Lung microvascular endothelial cell (primary cell): ENCODE measurements at regions not wholly inside any gene's neighbourhood (a gene's known extent, or its start where the extent isn't known, plus 50 kb on each side); places are given as distances from the start of the nearest gene placed in this dataset.
"Not testable (repeated sequence)": the region's sequence is repeated elsewhere in the genome, so short reads cannot be mapped to it uniquely, and the experiment has no call there.

Experiments used
- DNase-seq, 2 donors: peaks; one replicate each; pipeline versions ENCODE4 v3.0.0 to v3.0.0-alpha.2; 2010; ENCODE audit warnings: low read depth in 2 of 2

DNA sequence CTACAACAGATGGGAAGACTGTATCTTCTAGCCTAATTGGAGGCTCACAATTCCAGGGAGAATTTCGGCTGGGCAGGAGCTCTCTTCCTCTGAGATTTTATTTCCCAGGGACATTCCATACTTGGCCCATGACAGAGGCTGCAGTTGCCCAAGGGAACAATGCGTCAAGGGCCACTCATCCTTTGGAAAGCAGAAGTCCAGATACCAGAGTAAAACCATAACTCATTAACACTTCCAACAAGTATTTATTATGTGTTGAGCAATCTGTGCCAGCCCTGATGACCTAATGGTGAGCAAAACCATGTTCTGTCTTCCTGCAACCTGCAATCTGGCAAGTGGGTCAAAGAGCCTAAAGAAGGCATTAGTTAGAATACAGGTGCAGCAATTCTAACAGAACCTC is 191.2 kb upstream of the IRF2BP2 start:
- DNase-seq: not testable (repeated sequence)

DNA sequence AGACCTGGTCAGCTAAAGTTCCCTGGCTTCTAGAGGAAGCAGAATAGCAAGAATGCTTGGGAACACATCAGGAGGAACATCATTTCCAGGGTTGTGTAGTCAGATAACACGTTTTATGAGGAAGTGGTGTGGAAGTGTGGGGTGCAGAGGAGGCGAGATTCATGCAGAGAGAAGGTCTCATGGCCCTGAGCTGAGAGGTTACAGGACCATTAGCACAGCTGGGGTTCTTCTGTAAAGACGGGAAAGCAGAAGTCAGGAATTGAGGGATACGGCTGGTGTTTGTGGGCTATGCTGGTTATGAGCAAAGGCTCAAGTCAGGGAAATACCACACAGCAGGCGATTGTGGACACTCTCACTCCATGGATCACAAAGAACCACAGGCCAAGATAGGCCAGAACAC is 190.6 kb upstream of the IRF2BP2 start:
- not testable (repeated sequence) for DNase-seq

DNA sequence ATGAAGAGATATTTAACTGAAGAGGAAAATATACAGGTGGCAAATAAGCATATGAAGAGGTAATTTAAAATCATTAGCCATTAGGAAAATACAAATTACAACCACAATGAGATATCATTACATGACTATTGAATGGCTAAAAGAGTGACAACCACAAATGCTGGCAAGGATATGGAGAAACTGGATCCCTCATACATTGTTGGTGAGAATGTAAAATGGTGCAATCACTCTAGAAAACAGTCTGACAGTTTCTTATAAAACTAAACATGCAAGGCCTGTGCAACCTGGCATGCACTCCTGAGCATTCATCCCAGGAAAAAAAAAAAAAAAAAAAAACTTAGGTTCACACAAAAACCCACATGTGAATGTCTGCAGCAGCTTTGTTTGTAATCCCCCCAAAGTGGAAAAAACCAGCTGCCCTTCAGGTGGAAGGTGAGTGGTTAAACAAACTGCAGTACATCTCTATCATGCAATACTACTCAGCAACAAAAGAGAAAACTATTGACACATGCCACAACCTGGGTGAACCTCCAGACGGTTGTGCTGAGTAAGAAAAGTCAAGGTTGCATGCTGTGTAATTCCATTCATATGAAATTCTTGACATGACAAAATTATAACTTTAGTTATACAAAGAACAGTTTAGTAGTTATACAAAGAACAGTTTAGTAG is 189.2 kb upstream of the IRF2BP2 start:
- not testable (repeated sequence) for DNase-seq

DNA sequence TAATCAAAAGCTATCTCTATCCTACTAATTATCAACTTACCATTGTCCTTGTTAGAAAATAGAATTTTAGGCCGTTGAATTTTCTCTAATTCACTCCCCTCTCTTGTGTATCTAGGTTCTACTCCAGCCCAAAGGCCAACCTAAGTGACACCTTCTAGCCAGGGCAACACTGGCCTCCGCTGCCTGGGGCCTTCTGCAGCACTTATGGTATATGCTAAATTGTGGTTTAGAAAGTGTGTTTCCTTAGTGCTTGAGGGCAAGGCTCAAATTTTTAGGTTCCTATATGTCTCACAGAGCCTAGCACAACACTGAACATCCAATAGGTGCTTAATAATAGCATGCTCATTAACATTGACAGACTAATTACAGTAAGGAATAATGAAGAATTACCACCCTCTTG is 187.2 kb upstream of the IRF2BP2 start:
- DNase-seq: not testable (repeated sequence)

DNA sequence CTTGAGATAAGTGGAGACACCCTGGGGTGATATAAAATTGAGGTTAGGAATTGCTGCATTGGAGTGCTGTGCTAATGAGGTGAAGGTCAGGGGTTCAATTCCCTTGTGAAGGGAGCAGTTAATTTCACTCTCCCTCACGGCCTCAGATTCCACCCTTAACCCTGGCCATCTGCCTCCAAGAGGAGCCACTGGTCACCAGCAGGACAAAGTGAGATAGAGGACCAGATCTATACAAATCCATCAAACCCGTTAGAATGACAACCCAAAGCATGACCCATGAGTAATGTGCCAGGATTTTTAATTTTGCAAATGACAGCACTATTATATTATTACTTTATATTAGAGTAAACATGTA is 186.4 kb upstream of the IRF2BP2 start:
- DNase-seq: not testable (repeated sequence)

DNA sequence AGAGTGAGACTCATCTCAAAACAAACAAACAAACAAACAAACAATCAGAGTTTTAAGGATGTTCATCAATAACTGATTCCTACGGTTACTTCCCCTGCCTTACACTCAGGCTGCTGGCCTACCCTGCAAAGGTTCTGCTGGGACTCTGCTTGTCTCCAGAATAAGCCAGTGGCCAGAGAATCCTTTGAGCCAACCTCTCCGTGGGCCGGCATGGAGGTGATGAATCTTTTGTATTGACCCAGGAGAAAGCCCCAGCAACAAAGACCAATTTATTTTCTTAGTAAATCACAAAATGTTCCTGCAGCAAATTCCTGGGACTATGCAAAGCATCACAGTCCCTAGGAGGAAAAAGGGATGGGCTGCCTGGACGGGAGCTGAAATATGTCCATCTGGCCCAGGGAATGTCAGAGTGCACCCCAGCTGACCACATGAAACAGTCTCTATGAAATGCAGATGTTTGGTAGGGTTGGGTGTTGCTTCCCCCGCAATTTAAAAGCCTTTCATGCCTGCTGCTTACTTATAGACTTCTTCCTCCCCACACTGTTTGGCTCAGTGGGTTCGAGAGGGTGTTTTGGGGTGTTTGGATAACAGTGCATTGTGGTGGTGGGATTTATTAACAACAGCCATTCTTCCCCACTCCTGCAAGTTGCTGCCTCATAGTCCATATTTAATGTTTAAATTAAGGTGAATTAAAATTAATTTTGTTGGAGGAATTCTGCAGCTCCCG is 185.9 kb upstream of the IRF2BP2 start:
- DNase-seq: not testable (repeated sequence)

DNA sequence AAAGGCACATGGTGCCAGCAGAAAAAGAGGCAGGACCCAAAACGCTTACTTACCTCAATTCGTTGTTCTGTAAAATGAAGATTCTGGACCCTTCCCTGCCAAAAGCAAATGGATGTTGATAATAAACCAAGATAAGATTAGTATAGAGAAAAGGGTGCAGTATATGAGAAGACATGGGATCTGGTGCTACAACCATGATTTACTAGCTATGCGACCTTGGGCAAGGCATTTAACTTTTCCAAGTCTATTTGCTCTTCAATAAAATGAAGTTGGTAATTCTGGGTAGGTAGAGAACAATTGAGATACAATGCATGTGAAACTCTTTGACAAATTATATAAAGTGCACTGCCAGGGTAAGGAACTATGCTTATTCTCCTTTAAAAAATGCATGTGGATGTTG is 185.0 kb upstream of the IRF2BP2 start:
- DNase-seq: not testable (repeated sequence)

DNA sequence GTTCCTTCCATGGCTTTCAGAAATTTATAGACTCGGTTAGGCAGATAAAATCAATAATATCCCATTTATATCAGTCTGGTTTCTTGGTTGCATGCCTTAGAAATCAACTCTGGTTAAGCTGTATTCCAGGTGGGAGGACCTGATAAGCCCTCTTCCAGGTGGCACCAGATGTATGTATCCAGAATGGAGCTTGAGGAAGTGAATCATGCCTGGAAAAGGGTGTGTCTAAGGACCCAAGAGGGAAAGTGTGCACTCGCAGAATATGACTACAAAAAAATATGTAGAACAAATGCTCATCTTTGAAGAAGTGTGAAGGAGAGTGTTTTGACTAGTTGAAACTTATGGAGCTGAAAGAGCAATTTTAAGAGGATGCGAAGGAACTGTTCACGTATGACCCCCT is 184.5 kb upstream of the IRF2BP2 start:
- DNase-seq: not testable (repeated sequence)

DNA sequence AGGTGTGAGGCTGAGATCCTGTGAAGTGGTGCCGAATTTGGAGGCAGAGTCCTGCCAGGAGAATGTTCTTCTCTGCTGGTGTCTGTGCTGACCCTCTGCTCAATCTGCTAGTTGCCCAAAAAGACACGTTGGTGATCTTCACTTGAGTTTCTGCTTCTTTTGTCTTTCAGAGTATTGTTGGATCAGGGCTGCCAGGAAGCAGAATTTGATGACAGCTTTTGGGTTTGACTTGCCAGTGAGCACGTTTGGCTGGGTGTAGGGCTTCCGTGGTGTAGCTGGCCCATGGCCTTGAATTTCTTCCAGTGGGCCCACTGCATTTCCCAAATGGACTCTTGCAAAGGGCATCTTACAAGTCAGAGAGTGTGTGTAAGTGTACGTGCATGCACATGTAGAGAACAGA is 183.9 kb upstream of the IRF2BP2 start:
- not testable (repeated sequence) for DNase-seq

DNA sequence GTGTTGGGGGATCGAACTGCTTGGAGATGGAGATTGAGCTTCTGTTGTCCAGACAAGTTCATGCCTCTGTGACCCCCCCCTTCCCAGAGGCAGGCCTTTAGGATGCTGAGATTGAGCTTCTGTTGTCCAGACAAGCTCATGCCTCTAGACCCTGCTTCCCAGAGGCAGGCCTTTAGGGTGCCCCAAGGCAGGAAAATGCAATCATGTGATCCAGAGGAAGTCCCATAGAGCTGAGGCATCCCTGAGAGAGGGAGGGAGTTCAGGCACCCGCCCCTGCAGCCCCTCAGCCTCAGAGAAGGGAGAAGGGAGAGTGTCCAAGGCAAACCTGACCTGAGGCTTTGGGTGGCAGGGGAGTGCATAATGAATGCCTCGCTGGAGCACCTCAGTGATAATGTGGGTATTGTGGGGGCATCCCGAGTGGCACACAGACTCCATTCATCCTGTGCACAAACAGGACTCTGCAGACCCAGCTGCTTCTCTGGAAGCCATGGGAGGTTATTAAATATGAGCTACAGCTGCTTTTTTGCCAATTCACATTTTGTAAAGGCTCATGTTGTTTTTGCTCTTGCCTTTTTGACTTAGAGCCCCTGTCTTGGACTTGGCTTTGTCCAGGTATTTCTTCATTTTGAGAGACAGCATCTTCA is 182.4 kb upstream of the IRF2BP2 start:
- DNase-seq: not testable (repeated sequence)

DNA sequence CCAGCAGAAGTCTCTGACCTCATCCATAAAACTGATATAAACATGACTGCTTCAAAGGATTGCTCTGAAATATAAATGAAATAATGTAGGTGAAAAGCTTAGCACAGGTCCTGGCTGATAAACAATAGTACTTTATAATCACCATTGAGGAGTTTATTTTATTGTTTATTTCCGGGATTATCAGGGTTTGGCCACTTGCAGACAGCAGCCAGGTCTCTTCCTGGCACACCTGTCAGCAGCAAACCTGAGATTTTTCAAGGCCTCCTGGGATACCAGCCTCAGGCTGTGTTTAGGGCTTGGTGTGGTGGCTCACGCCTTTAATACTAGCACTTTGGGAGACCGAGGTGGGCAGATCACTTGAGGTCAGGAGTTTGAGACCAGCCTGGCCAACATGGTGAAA is 181.6 kb upstream of the IRF2BP2 start:
- not testable (repeated sequence) for DNase-seq

DNA sequence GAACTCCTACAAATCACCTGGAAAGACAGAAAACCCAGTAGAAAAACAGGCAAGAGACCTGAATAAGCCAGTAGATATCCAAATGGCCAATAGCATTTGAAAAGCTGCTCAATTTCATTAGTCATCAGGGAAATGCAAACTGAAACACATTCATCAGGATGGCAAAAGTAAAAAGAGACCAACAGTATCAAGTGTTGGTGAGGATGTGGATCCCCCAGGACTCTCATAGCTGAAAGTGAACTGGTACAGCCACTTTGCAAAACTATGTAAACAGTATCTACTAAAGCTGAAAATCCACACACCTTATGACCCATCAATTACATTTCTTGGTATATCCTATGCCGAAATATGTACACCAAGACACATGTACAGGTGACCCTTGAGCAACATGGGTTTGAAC is 180.4 kb upstream of the IRF2BP2 start:
- not testable (repeated sequence) for DNase-seq

DNA sequence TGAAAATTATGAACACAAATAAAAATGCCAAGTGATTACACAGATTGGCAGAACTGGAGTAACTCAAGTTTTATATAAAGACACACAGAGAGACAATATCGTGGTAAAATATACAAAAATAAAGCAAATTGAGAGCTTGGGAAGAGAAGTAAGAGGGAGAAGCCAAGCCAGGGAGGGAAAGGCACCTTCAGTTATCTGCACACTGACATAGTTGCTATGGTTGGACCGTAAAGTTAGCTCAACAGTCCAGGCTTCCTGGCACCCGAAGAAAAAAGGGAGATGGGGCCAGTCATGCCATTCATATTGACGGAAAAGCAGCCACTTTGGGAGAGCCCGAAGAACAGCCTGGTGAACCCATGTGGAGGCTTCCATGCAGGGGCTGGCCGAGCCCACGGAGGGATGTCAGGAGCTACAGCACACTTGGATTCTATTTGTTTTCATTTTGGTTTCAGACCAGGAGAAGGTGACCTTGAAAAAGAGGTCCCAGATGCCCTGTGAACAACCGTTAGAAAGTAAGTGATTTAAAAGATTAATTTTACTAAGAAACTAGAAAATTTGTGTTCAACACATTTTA is 177.1 kb upstream of the IRF2BP2 start:
- not testable (repeated sequence) for DNase-seq

DNA sequence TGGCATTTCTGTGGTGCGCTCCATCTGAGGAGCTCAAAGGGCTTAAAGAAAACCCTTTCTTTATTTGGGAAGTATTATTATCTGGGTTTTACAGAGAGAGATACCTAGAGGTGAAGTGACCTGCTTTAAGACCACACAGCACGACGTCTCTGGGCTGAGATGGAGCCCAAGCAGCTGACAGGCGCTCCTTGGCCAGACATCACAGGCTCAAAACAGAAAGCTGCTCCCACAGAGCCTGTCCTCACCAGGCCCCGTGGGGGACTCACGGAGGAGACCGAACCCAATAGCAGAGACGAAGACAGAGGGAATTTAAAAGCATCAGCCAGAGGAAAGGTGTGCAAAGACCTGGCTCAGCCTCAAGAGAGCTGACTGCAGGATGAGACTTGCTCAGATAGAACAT is 175.9 kb upstream of the IRF2BP2 start:
- not testable (repeated sequence) for DNase-seq

DNA sequence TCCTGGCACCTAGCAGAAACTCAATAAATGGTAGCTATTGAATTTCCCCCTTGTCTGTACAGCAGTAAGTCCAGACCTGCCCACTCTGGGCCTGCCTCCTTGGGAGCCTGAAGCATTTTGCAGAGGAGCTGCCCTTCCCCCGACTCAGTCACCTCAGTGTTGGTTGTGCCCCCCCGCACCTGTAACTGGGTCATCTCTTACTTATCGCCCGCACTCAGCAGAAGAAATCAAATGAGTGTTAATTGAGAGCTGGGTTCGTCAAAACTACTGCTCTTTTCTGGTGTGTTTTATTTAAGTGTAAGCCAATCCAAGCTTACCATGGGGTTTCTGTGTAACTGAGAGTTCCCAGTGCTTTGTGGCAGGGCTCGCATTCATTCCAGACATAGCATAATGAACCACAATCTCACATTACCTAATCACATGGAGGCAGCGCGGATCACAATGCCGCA is 175.5 kb upstream of the IRF2BP2 start:
- not testable (repeated sequence) for DNase-seq

DNA sequence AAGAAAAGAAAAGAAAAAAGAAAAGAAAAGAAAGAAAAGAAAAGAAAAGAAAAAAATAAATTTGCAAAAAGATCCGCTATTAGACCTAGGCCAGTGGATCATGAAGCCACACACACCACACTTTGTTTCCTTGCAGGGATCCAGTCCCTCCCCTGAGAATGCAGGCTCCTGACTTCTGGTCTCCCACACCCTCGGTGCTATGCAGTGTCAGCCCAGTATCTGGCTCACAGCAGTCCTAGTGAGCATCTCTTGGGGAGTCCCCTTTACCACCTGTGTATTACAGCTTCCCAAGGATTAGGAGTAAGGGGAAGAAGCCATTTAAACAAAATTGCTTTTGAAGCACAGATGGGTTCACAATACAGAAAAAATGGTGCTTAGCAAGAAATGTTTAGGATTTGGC is 174.1 kb upstream of the IRF2BP2 start:
- DNase-seq: not testable (repeated sequence)

DNA sequence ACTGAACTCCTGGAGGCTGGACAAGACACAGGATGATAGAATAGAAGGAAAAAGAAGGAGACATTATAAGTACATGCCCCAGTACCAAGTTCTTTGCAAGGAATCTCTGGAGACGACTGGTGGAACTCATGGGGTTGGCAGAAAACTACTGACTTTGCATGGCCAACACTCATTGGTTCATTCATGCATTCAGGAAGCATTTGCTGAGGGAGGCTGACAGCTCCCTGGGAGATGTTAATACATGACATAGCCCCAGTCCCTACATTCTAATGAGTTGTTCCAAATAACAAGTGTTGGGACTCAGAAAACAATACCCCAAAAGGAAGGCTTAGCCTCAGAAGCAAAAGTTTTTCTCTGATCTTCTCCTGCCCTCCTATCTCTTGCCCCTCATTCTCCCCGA is 172.8 kb upstream of the IRF2BP2 start:
- DNase-seq: no peak

DNA sequence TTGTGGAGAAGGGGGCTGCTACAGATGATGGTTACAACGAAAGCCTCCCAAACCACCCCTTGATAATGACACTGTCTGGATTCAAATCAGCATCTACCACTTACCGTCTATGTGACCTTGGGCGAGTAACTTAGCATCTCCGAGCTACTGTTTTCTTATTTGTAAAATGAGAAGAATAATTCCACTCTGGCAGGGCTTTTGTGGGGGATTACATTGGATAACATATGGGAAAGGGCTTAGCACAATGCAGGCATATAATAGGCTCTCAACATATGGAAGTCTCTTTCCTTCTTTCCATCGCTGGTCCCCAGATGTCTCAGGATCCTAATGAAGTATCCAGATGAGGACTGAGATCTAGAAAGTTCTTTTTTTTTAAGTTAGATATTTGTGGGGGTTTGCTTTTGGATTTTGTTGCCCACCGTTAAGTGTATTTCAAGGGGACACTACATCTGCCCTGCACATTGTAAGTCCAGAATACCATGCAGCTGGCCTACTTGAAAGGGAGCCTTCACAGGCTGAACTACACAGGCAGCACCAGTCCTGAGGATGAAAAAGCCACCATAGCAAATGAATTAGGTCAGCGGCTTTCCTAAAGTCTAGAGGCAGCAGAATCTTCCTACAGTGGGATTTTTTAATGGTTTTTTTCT is 172.2 kb upstream of the IRF2BP2 start:
- DNase-seq: no peak

DNA sequence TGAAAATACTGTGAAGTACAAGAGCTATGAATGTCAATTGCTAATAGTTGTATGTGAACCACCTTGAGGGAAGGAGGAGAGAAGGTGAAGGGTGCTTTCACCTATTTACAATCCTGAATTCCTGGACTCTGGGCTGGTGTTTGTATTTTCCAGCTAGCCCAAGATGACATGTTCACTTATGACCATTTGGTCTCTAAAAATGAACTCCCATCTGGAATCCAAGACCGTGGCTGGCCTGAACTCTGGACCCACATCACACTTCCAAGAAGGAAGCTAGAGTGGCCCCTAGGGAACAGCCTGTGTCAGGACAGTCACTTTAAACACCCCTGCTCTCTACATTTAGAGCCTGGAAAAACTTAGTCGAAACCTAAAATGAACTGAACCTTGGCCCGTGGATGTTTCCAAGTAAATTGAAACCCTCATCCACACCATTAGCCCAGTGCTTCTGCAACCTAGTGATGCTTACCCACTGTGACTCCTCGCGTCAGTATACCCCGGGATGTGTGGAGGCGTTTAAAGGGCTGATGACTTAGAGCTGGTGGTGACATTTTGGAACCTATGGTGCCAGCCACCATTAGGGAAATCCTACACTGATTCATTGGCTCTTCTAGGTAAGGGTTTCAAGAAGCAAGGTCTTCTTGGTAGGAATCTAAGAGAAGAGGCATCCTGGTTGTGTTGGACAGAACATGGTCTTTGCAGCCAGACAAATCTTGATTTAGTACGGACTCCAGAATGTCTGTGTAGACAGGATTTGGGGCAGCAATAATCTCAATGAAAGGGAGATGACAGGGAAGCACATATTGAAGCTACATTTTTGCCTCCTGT is 171.5 kb upstream of the IRF2BP2 start:
- DNase-seq: no peak

DNA sequence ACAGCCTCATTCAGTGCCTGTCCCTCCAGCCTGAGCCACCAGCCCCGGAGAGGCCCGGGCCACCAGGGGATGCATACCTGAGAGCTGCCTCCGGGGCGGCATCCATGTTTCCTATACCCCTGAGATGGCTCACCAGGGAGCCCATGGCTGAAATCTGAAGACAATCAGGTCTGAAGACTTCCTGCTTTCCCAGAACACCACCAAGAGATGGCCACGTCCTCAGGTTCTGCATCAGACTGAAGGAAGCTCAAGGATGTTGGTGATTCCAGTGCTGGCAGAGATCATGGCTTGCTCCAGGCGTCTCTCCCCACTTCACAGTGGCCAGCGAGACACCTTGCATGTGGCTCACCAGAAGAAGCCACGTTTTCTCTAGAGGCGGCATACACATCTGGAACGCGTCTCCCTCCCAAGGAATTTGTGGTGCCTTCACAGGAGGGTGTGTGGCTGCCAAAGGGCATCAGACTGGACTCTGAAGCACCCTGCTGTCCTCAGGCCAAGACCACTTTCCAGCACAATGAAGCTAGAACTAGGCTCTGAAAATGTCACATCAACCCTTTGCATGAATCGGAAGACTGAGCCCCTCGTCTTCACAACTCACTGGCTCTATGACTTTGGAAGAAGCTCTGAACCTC is 170.7 kb upstream of the IRF2BP2 start:
- no peak for DNase-seq
